ENCODE measurements at regions not wholly inside any gene's neighbourhood (a gene's known extent, or its start where the extent isn't known, plus 50 kb on each side); places are given as distances from the start of the nearest gene placed in this dataset.

GRCh38 chr6:30823534-30823865 lies 60.8 kb upstream of the DDR1 start:
- no peak for TF ChIP-seq POLR2A (IDR thresholded peaks at IDR 0.05)
- TF ChIP-seq CTCF (IDR thresholded peaks at IDR 0.05 in 4 of 5, conservative IDR thresholded peaks at IDR 0.05 in 1 of 5): no peak
